NCI-H748 (cell line): ENCODE measurements at regions not wholly inside any gene's neighbourhood (a gene's known extent, or its start where the extent isn't known, plus 50 kb on each side); places are given as distances from the start of the nearest gene placed in this dataset.
"Not testable (repeated sequence)": the region's sequence is repeated elsewhere in the genome, so short reads cannot be mapped to it uniquely, and the experiment has no call there.

Source experiments
- DNase-seq: peaks from one replicate; lab custom pipeline; 2025; ENCODE audit not compliant: unreplicated experiment; lab: John Stamatoyannopoulos, UW

- not testable (repeated sequence) for DNase-seq
These were observed 167.6 kb downstream of the VEGFC start for GRCh38 chr4:176624983-176625610.

- DNase-seq: no peak
These were observed 164.8 kb downstream of the VEGFC start for GRCh38 chr4:176627916-176628315.

GRCh38 chr4:176631611-176632010 lies 161.1 kb downstream of the VEGFC start:
- DNase-seq: no peak
